GM12874 (cell line): ENCODE measurements at regions not wholly inside any gene's neighbourhood (a gene's known extent, or its start where the extent isn't known, plus 50 kb on each side); places are given as distances from the start of the nearest gene placed in this dataset.

ENCODE experiments used
- TF ChIP-seq, protein P1 (sequence below): IDR thresholded peaks from 2 replicates; pipeline ENCODE4 v1.5.1; 2011; ENCODE audit warnings: low read depth, mild to moderate bottlenecking, control low read depth, low read length, moderate library complexity; ENCODE audit not compliant: insufficient read depth

DNA sequence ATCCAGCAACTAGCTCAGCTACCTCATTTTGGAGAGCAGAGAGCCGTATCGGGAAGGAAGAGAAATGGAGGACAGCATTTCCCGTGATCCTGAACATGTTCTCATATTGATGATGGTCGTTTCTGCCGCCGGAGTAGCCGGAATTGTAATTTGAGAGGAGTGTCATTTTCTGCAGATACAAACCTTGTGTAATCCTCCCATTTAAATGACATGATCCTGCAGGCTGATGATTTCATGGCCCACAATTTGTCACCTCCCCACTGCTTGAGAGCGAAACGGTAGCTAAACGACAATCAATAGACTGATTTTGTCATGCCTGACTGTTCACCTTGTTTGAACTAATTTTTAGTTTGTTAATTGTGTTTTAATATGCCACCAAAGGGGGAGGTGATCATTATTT lies 126.5 kb upstream of the CNTN6 start:
- TF ChIP-seq, protein P1, sequence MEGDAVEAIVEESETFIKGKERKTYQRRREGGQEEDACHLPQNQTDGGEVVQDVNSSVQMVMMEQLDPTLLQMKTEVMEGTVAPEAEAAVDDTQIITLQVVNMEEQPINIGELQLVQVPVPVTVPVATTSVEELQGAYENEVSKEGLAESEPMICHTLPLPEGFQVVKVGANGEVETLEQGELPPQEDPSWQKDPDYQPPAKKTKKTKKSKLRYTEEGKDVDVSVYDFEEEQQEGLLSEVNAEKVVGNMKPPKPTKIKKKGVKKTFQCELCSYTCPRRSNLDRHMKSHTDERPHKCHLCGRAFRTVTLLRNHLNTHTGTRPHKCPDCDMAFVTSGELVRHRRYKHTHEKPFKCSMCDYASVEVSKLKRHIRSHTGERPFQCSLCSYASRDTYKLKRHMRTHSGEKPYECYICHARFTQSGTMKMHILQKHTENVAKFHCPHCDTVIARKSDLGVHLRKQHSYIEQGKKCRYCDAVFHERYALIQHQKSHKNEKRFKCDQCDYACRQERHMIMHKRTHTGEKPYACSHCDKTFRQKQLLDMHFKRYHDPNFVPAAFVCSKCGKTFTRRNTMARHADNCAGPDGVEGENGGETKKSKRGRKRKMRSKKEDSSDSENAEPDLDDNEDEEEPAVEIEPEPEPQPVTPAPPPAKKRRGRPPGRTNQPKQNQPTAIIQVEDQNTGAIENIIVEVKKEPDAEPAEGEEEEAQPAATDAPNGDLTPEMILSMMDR: no peak

DNA sequence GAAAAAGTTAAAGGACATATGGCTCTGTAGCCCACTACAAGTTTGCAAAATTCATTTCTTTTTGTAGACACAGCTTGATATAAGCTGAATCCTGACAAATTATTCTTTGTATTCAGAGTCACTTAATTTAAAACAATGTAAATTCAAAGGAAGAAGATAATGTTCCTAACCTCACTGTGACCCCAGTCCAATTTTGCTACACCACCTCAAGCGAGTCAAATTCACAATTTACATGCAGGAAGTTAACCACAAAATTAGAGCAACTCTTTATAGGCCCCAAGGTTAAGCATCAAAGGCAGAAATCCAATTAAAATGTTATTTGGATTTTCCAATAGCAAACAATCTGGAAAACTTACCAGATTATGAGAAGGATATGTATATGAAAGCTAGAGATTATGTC lies 119.5 kb upstream of the CNTN6 start:
- TF ChIP-seq, protein P1: no peak

DNA sequence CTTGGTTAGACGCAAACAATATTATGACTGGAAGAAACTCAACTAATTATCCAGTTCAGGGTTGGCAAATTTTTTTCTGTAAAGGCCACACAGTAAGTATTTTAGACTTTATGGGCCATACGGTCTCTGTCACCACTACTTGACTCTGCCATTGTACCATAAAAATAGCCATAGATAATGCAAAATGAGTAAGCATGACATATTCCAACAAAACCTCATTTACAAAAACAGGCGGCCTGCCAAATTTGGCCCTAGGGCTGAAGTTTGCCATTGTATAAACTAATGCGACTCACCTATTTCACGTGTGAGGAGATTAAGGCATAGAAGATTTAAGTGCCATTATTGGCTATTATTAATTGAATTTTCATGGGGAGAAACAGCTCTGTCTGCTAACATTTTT lies 116.8 kb upstream of the CNTN6 start:
- TF ChIP-seq, protein P1: no peak

DNA sequence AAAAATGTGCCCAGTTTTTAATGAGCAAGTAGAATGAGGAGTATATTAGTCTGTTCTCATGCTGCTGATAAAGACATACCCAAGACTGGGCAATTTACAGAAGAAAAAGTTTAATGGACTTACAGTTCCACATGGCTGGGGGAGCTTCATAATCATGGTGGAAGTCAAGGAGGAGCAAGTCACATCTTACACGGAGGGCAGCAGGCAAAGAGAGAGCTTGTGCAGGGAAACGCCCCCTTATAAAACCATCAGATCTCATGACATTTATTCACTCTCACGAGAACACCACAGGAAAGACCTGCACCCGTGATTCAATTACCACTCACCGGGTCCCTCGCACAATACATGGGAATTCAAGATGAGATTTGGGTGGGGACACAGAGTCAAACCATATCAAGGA lies 111.7 kb upstream of the CNTN6 start:
- TF ChIP-seq, protein P1: no peak

DNA sequence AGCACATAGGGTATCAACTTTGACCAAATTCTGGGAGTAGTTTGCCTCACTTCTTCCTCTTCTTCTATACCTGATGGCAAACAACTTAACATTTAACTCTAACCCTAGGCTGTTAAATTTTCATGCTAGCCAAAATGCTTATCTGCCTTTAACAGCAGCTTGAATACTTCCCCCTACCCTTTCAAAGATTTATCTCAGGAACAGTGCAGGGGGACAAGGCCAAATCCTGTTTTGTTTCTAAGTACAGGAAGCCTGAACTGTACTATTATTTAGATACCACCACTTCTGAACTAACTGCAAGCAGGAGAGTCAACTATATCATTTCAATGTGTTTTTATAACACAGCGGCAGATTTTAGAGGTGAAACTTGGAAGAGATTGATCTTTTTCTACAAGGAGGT lies 104.0 kb upstream of the CNTN6 start:
- TF ChIP-seq, protein P1: no peak

DNA sequence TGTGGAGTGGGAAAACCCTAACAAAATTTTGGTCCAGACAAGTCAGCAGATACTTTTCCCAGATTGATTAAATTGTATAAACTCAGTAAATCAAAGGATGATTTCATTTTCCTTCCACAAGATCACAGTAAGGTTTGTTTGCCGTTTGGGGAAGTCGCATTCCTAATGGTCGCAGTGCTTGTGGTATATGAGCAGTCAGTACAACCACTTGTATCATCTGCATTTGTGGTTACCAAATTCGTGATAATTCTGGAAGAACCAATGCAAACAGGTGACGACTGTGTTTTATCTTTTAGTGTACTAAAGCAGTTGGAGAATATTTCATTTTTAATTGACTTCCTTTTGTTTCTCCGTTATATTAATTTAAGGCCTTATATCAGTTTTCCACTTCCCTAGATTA lies 100.0 kb upstream of the CNTN6 start:
- TF ChIP-seq, protein P1: no peak

DNA sequence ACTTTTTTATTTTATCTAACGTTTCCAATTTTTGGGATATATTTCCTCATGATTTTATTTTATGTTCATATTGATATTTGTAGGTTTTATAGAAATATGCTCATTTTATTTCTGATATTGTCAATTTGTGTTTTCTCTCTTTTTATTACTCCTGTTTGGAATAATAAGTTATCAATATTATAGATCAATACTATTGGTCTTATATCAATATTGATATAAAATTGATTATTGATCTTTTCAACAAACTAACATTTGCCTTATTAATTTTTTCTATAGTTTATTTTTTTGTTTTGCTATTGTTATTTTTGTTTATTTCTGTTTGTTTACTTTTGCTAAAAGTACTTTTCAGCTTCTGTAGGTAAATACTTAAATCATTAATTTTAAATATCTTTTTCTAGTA lies 90.8 kb upstream of the CNTN6 start:
- TF ChIP-seq, protein P1: no peak

DNA sequence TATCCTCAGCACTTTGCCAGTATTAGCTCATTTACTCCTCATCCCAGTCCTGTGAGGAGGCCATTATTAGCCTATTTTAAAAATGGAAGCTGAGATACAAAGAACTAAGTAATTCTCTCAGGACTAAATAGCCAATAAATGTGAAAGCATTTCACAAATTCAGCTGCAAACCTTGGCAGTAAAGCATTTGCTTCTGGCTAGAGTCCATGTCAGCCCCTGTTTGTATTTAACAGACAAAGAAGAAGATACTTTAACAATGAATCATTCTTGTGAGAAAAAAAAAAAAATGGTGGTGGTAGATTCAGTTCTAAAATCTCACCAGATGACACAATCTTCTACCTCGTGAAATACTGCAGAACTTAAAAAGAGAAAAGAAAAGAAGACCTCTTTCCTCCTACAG lies 85.0 kb upstream of the CNTN6 start:
- TF ChIP-seq, protein P1: no peak
